ENCODE measurements at regions not wholly inside any gene's neighbourhood (a gene's known extent, or its start where the extent isn't known, plus 50 kb on each side); places are given as distances from the start of the nearest gene placed in this dataset.
A peak's percentile ranks its signal among the peaks of the same experiment; 100 is the strongest.

DNA sequence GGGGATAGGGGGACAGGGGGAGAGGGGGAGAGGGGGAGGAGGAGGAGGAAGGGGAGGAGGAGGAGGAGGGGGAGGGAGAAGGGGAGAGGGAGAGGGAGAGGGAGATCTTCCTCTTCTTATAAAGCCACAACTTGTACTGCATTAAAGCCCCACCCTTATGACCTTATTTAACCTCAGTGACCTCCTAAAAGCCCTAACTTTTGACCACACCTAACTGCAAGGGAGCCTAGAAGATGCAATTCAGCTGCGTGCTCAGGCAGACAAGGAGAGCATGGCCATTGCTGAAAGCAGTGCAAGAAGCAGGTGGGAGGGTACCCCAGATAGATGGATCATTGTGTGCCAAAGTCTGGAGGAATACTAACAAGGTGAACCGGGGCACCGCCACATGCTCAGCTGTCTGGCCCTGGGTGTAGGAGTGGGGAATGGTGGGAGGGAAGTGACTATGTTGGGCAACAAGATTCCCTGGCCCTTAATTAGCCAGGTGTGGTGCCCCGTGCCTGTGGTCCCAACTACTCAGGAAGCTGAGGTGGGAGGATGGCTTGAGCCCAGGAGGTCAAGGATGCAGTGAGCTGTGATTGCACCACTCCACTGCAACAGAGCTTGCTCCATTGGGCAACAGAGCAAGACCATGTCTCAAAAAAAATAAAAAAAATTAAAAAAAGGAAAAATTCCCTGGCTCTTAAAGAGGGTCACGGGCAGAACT, 125.4 kb upstream of the BOD1 start:
- no TSS peak for BruUV-seq (replicated peaks)
- ChIA-PET CTCF (no interaction called here), POLR2A (interaction anchor here (0.6 to 1.5 kb wide), 4 partner anchors 12 to 181 kb away, joined by 3 to 4 read pairs (median 4); no protein-coding TSS in a partner anchor)
- H3K27ac Mint-ChIP-seq (ENCODE audit: low read depth, unreplicated experiment) = no peak overlapping the region
- no peaks in the 10 kb centered on the region for H3K27me3 Mint-ChIP-seq (ENCODE audit: insufficient read depth, unreplicated experiment)
- peaks cover 26% of the 10 kb centered on the region for H3K4me1 Mint-ChIP-seq (ENCODE audit: insufficient read depth, unreplicated experiment)
- H3K4me3 Mint-ChIP-seq (ENCODE audit: unreplicated experiment) = no peak overlapping the region
- TF ChIP-seq, protein P1, sequence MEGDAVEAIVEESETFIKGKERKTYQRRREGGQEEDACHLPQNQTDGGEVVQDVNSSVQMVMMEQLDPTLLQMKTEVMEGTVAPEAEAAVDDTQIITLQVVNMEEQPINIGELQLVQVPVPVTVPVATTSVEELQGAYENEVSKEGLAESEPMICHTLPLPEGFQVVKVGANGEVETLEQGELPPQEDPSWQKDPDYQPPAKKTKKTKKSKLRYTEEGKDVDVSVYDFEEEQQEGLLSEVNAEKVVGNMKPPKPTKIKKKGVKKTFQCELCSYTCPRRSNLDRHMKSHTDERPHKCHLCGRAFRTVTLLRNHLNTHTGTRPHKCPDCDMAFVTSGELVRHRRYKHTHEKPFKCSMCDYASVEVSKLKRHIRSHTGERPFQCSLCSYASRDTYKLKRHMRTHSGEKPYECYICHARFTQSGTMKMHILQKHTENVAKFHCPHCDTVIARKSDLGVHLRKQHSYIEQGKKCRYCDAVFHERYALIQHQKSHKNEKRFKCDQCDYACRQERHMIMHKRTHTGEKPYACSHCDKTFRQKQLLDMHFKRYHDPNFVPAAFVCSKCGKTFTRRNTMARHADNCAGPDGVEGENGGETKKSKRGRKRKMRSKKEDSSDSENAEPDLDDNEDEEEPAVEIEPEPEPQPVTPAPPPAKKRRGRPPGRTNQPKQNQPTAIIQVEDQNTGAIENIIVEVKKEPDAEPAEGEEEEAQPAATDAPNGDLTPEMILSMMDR (IDR thresholded peaks at IDR 0.05; ENCODE audit: unreplicated experiment) = no peak
- intact Hi-C loops (cut with micrococcal nuclease) = no loop called here
- no peaks in the 10 kb centered on the region for H3K36me3 Mint-ChIP-seq (ENCODE audit: insufficient read depth, unreplicated experiment)
- peak; percentile 24 for DNase-seq (ENCODE audit: unreplicated experiment)
- no peaks in the 10 kb centered on the region for H3K9me3 Mint-ChIP-seq (ENCODE audit: unreplicated experiment)

DNA sequence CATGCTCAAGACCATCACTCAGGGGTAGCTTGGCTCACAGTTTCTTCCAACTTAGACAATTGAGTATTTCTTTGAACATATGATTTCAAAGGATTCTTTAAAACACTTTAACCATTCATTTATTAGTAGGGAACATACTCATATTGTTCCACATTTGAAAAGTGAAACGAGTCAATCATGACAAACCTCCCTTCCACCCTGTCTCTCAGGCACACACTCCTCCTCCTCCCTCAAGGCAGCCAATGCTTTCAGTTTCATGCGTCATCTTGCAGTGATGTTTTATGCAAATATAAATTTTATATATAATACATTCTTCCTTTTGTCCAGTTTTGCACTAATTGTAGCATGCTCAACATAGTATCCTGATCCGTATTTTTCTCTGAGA, 126.0 kb upstream of the BOD1 start:
- Mint-ChIP-seq H3K9me3 (ENCODE audit: unreplicated experiment) (no peaks in the 10 kb centered on the region), H3K4me1 (ENCODE audit: insufficient read depth, unreplicated experiment) (peaks cover 26% of the 10 kb centered on the region), H3K27me3 (ENCODE audit: insufficient read depth, unreplicated experiment) (no peaks in the 10 kb centered on the region), H3K36me3 (ENCODE audit: insufficient read depth, unreplicated experiment) (no peaks in the 10 kb centered on the region), H3K4me3 (ENCODE audit: unreplicated experiment) (no peak overlapping the region), H3K27ac (ENCODE audit: low read depth, unreplicated experiment) (no peak overlapping the region)
- CTCF ChIA-PET = no interaction called here
- TF ChIP-seq, protein P1 (IDR thresholded peaks at IDR 0.05; ENCODE audit: unreplicated experiment) = no peak
- BruUV-seq (replicated peaks) = no TSS peak
- intact Hi-C loops (cut with micrococcal nuclease) = no loop called here
- DNase-seq (ENCODE audit: unreplicated experiment) = no peak
- POLR2A ChIA-PET = interaction anchor here (0.6 to 1.5 kb wide), 4 partner anchors 11 to 180 kb away, joined by 3 to 4 read pairs (median 4); no protein-coding TSS in a partner anchor

DNA sequence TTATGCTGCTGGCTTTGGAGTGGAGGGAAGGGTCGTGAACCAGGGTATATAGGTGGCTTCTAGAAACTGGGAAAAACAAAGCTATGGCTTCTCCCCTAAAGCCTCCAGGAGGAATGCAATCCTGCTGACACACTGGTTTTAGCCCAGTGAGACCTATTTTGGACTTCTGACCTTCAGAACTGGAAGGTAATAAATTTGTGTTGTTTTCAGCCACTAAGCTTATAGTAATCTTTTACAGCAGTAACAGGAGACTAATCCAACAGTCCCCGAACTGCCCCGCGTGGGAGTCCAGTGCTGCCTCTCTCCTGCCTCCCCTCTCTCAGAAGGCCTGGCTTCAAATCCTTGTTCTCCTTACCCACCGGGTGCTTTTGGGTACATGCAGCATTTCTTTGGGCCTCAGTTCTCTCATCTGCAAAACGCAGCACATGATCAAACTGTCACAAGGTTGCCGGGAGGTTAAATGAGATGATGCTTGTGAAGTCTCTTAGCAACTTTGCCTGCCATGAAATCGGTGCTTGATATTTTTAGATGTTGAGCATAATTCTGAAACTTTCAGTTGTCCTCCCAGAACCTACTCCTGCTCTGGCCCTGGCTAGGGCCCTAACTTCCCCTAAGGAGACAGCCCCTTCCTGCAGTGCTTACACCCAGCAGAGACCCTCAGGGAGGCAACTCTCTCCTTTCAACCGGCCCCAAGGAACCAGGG, 127.3 kb upstream of the BOD1 start:
- Mint-ChIP-seq H3K27ac (ENCODE audit: low read depth, unreplicated experiment) (no peak overlapping the region), H3K36me3 (ENCODE audit: insufficient read depth, unreplicated experiment) (no peaks in the 10 kb centered on the region), H3K9me3 (ENCODE audit: unreplicated experiment) (no peaks in the 10 kb centered on the region), H3K4me3 (ENCODE audit: unreplicated experiment) (no peak overlapping the region), H3K4me1 (ENCODE audit: insufficient read depth, unreplicated experiment) (peaks cover 26% of the 10 kb centered on the region), H3K27me3 (ENCODE audit: insufficient read depth, unreplicated experiment) (no peaks in the 10 kb centered on the region)
- intact Hi-C loops (cut with micrococcal nuclease) = no loop called here
- CTCF ChIA-PET = interaction anchor here (0.6 kb wide), 1 partner anchor 901 kb away, joined by 3 read pairs; no protein-coding TSS in a partner anchor
- no peak for DNase-seq (ENCODE audit: unreplicated experiment)
- POLR2A ChIA-PET = no interaction called here
- BruUV-seq (replicated peaks) = no TSS peak
- TF ChIP-seq, protein P1 (IDR thresholded peaks at IDR 0.05; ENCODE audit: unreplicated experiment) = no peak

DNA sequence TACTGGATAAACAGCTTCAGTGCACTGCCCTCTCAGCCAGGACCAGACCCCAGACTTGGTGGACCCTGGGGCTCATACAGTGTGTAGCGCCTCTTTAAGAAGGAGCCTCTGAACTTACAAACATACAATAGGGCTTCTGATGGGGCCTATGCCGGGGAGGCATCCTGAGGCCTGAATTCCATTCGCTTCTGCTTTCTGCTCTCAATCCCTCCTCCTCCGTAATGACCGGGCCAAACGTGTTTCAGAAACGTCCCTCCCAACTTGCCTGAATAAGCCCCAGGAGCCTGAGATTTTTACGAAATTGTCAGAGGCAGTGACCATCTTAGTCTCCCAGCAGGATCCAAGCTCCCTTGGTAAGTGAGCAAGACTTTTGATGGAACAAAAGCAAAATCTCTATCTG, 128.1 kb upstream of the BOD1 start:
- ChIA-PET POLR2A (interaction anchor here (1.3 kb wide), 2 partner anchors 30 to 49 kb away, joined by 3 read pairs; no protein-coding TSS in a partner anchor), CTCF (interaction anchor here (0.6 to 1.0 kb wide), 4 partner anchors 11 to 230 kb away, joined by 3 to 5 read pairs (median 3); no protein-coding TSS in a partner anchor)
- H3K4me1 Mint-ChIP-seq (ENCODE audit: insufficient read depth, unreplicated experiment) = peaks cover 23% of the 10 kb centered on the region
- H3K27me3 Mint-ChIP-seq (ENCODE audit: insufficient read depth, unreplicated experiment) = no peaks in the 10 kb centered on the region
- no peak overlapping the region for H3K27ac Mint-ChIP-seq (ENCODE audit: low read depth, unreplicated experiment)
- H3K36me3 Mint-ChIP-seq (ENCODE audit: insufficient read depth, unreplicated experiment) = no peaks in the 10 kb centered on the region
- no peak overlapping the region for H3K4me3 Mint-ChIP-seq (ENCODE audit: unreplicated experiment)
- intact Hi-C loops (cut with micrococcal nuclease) = no loop called here
- TF ChIP-seq, protein P1 (IDR thresholded peaks at IDR 0.05; ENCODE audit: unreplicated experiment) = no peak
- DNase-seq (ENCODE audit: unreplicated experiment) = no peak
- no peaks in the 10 kb centered on the region for H3K9me3 Mint-ChIP-seq (ENCODE audit: unreplicated experiment)
- BruUV-seq (replicated peaks) = no TSS peak
